ENCODE measurements at regions not wholly inside any gene's neighbourhood (a gene's known extent, or its start where the extent isn't known, plus 50 kb on each side); places are given as distances from the start of the nearest gene placed in this dataset.
A peak's percentile ranks its signal among the peaks of the same experiment; 100 is the strongest.

DNA sequence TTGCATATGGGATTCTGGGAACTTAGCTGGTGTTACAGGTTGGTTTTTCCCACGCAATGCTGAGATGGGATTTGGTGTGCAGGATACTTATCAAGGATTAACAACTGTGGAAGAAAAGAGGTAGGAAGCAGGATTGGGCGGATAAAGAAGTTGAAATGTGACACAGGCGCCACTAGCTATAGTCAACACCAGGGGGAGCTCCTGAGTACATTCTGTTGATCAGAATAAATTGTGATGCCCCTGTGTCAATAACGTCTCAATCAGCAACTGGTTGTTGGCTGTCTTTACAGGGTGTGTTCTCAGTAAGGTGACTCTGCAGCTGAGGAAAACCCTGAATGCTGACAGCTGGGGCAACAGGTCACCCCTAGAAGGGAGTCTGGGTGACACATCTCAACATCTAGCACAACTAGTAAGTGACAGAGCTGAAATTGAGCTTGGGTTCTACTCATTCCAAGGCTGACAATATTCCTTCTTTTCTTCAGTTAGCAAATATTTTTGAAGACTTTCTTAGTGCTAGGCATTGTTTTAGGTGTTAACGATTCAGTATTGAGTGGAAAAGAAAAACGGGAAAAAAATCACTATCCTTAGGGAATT, 143.0 kb downstream of the ARL6IP6 start:
- Mint-ChIP-seq H3K27me3 (ENCODE audit: low read depth in 2 of 2) (peaks cover 0 to 3% of the 10 kb centered on the region in 2 donors), H3K36me3 (peaks cover 10% of the 10 kb centered on the region), H3K9me3 (peaks cover 17 to 22% of the 10 kb centered on the region in 2 donors), H3K27ac (no peak overlapping the region), H3K4me3 (no peak overlapping the region), H3K4me1 (no peaks in the 10 kb centered on the region)
- peak; percentile 10 for TF ChIP-seq CTCF (IDR thresholded peaks at IDR 0.05)
- Histone ChIP-seq H3K27ac (ENCODE audit: low read length) (no peak overlapping the region), H3K27me3 (ENCODE audit: control insufficient read depth, insufficient read depth, low read length) (no peaks in the 10 kb centered on the region), H3K4me3 (ENCODE audit: low read length) (no peak overlapping the region), H3K36me3 (ENCODE audit: control insufficient read depth, insufficient read depth, low read length) (no peaks in the 10 kb centered on the region), H3K4me1 (ENCODE audit: control insufficient read depth, insufficient read depth, low read length) (no peaks in the 10 kb centered on the region), H3K9me3 (ENCODE audit: control insufficient read depth, insufficient read depth, low read length) (peaks cover 11% of the 10 kb centered on the region)
- ATAC-seq (no peak), DNase-seq (peak in 1 of 2 donors; percentile 4)
- 86% methylated on average over 4 of the region's 6 CpGs for WGBS (ENCODE audit: insufficient coverage)
- intact Hi-C loops (cut with micrococcal nuclease) = no loop called here

DNA sequence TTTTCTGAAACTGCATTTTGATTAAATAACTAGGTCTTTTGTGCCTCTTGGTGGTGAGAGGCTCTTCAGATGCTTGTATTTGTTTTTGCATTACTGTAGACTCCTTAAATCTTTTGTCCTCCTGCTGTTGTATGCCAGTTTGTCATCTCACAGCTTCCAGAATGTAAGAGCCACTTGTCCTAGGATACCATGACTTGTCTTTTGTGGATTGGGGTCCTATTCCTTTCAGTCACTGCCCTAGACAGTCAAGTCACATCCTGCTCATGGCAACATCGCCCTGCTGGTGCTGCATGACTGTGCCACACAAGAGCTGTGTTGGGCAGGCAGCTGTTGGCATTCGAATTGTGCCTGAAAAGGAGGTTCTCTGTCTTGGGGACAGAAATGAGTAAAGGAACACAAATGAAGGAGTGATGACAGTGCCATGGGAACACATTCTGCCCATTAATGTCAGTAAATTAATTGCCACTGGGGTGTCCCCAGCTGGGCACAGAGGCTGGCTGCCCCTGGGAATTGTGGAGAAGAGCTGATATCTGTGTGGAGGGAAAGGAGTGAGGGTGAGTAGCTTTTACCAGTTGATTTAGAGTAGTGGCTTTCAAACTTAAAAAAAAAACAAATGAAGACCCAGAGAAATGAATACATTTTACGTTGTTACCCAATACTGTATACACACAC, 140.3 kb downstream of the ARL6IP6 start:
- Mint-ChIP-seq H3K27ac (no peak overlapping the region), H3K4me3 (no peak overlapping the region), H3K36me3 (peaks cover 10% of the 10 kb centered on the region), H3K27me3 (ENCODE audit: low read depth in 2 of 2) (peaks cover 0 to 3% of the 10 kb centered on the region in 2 donors), H3K4me1 (no peaks in the 10 kb centered on the region), H3K9me3 (peaks cover 14 to 19% of the 10 kb centered on the region in 2 donors)
- WGBS (ENCODE audit: insufficient coverage) = 89% methylated on average over 2 of the region's 3 CpGs
- Histone ChIP-seq H3K27ac (ENCODE audit: low read length) (no peak overlapping the region), H3K27me3 (ENCODE audit: control insufficient read depth, insufficient read depth, low read length) (no peaks in the 10 kb centered on the region), H3K4me3 (ENCODE audit: low read length) (no peak overlapping the region), H3K9me3 (ENCODE audit: control insufficient read depth, insufficient read depth, low read length) (peaks cover 7% of the 10 kb centered on the region), H3K36me3 (ENCODE audit: control insufficient read depth, insufficient read depth, low read length) (no peaks in the 10 kb centered on the region), H3K4me1 (ENCODE audit: control insufficient read depth, insufficient read depth, low read length) (no peaks in the 10 kb centered on the region)
- TF ChIP-seq CTCF (IDR thresholded peaks at IDR 0.05) = no peak
- ATAC-seq = no peak
- intact Hi-C loops (cut with micrococcal nuclease) = no loop called here
- DNase-seq = no peak

- no peak overlapping the region for H3K4me3 ChIP-seq (ENCODE audit: low read length)
- Mint-ChIP-seq H3K9me3 (peaks cover 3 to 5% of the 10 kb centered on the region in 2 donors), H3K4me3 (no peak overlapping the region), H3K27ac (no peak overlapping the region), H3K27me3 (ENCODE audit: low read depth in 2 of 2) (peaks cover 0 to 8% of the 10 kb centered on the region in 2 donors), H3K4me1 (no peaks in the 10 kb centered on the region), H3K36me3 (peaks cover 8% of the 10 kb centered on the region)
- ATAC-seq (no peak), DNase-seq (no peak)
- TF ChIP-seq CTCF (IDR thresholded peaks at IDR 0.05) = no peak
- H3K4me1 ChIP-seq (ENCODE audit: control insufficient read depth, insufficient read depth, low read length) = no peaks in the 10 kb centered on the region
- no peaks in the 10 kb centered on the region for H3K36me3 ChIP-seq (ENCODE audit: control insufficient read depth, insufficient read depth, low read length)
- no peak overlapping the region for H3K27ac ChIP-seq (ENCODE audit: low read length)
- 86% methylated on average over 5 of the region's 7 CpGs for WGBS (ENCODE audit: insufficient coverage)
- intact Hi-C loops (cut with micrococcal nuclease) = no loop called here
- H3K27me3 ChIP-seq (ENCODE audit: control insufficient read depth, insufficient read depth, low read length) = no peaks in the 10 kb centered on the region
- H3K9me3 ChIP-seq (ENCODE audit: control insufficient read depth, insufficient read depth, low read length) = no peaks in the 10 kb centered on the region
These were observed 128.5 kb downstream of the ARL6IP6 start for GRCh38 chr2:152846697-152847470.
